ENCODE measurements at regions not wholly inside any gene's neighbourhood (a gene's known extent, or its start where the extent isn't known, plus 50 kb on each side); places are given as distances from the start of the nearest gene placed in this dataset.

GRCh38 chr20:3311623-3312022, 72.6 kb upstream of the SLC4A11 start:
- TF ChIP-seq CTCF (IDR thresholded peaks at IDR 0.05) (no peak), POLR2A (IDR thresholded peaks at IDR 0.05) (no peak)
